ENCODE measurements at regions not wholly inside any gene's neighbourhood (a gene's known extent, or its start where the extent isn't known, plus 50 kb on each side); places are given as distances from the start of the nearest gene placed in this dataset.

DNA sequence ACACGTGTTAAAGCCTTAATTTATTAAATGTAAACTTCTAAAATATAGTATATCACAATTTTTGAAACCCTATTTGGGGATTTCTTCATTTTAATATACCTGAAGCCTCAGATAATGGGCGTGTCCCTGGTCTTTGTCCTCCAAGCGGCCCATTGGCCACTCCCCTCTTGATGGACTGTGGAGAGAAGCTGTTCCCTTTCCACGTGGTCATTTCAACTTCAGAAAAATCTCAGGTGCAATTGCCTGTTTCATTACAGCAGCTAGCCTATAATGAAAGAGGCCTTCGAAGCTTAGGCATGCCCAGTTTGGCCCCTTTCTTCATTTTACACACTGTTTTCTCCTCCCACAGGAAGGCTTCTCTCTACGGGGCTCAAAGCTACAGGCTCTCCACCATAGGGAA, 131.4 kb upstream of the ARHGAP5 start:
- Histone ChIP-seq H3K79me2 (ENCODE audit: low read length) (no peaks in the 10 kb centered on the region), H3K4me1 (ENCODE audit: low read length) (peaks cover 20% of the 10 kb centered on the region), H4K20me1 (ENCODE audit: insufficient read depth, low read depth, low read length) (no peaks in the 10 kb centered on the region), H3K27ac (ENCODE audit: low read length) (no peak overlapping the region), H3K27me3 (ENCODE audit: low read length) (no peaks in the 10 kb centered on the region), H3K9me2 (replicated peaks; ENCODE audit: insufficient read depth, low read length) (no peaks in the 10 kb centered on the region), H3K4me2 (ENCODE audit: low read depth, low read length, poor library complexity, severe bottlenecking) (no peak overlapping the region), H3K36me3 (ENCODE audit: insufficient read depth, low read length) (no peaks in the 10 kb centered on the region), H2AFZ (ENCODE audit: low read length) (no peak overlapping the region), H3K4me3 (ENCODE audit: low read length) (no peak overlapping the region), H3K9ac (ENCODE audit: low read length) (no peak overlapping the region), H3K9me3 (ENCODE audit: low read length) (no peaks in the 10 kb centered on the region)
- DNase-seq: no peak

DNA sequence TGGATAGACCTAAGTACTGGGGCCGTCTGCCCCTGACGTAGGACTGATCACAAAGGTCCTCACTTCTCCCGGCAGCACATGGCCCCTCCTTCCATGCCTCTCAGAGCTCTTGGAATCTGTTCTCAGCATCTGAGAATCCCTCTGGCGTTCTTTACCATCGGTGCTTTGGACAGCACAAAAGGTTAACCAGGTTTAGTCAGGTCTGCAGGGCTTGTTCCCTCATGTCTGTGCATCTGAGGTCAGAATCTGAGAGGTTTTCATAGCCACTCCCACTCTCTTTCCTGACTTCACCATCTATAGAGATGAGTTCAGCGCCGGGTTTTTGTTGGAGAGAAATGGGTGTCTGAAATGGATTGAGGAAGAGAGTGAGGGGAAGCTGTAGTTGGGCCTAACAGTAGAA, 130.0 kb upstream of the ARHGAP5 start:
- Histone ChIP-seq H3K36me3 (ENCODE audit: insufficient read depth, low read length) (no peaks in the 10 kb centered on the region), H3K9me3 (ENCODE audit: low read length) (no peaks in the 10 kb centered on the region), H3K9ac (ENCODE audit: low read length) (no peak overlapping the region), H3K79me2 (ENCODE audit: low read length) (no peaks in the 10 kb centered on the region), H2AFZ (ENCODE audit: low read length) (no peak overlapping the region), H3K4me3 (ENCODE audit: low read length) (no peak overlapping the region), H3K27ac (ENCODE audit: low read length) (no peak overlapping the region), H3K27me3 (ENCODE audit: low read length) (no peaks in the 10 kb centered on the region), H4K20me1 (ENCODE audit: insufficient read depth, low read depth, low read length) (no peaks in the 10 kb centered on the region), H3K4me2 (ENCODE audit: low read depth, low read length, poor library complexity, severe bottlenecking) (no peak overlapping the region), H3K9me2 (replicated peaks; ENCODE audit: insufficient read depth, low read length) (no peaks in the 10 kb centered on the region), H3K4me1 (ENCODE audit: low read length) (peaks cover 20% of the 10 kb centered on the region)
- no peak for DNase-seq

DNA sequence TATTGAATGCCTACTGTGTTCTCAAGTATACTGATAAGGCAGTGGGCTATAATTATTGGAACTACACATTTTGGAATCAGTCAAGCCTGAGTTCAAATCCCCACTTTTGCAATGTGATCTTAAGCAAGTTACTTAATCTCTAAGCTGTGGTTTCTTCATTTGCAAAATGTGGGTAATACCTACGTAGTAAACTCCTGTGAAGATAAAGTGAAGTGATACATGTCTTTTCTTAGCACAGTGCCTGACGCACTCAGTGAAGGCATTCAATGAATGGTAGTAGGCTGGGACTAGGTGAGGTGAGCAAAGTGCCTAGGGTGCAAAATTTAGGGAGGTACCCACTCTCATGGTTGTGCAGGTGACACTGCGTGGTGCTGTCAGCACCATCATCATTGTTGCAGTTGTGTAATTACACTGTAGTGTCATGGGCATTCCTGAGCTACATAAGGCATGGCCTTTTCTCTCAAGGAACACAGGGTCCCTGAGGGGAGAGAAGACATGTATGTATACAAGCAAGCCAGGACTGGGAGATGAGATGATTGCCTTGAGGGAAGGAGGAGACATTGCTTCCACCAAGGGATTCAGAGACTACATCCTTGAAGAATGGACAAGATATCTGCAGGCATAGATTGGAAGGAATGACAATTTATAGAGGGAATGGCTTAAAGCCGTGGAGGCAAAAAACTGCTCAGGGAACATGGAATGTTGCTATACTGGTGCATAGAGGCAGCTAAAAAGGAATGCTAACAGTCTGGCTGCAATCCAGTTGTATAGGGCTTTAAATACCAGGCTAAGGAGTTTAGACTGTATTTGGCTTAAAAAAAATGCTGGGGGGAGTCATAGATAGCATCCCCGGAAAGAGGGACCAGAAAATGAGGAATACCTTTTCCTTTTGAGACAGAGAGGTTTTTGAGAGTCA, 129.2 kb upstream of the ARHGAP5 start:
- Histone ChIP-seq H2AFZ (ENCODE audit: low read length) (no peak overlapping the region), H3K9me2 (replicated peaks; ENCODE audit: insufficient read depth, low read length) (no peaks in the 10 kb centered on the region), H3K79me2 (ENCODE audit: low read length) (no peaks in the 10 kb centered on the region), H3K9ac (ENCODE audit: low read length) (no peak overlapping the region), H3K36me3 (ENCODE audit: insufficient read depth, low read length) (no peaks in the 10 kb centered on the region), H3K9me3 (ENCODE audit: low read length) (no peaks in the 10 kb centered on the region), H3K4me2 (ENCODE audit: low read depth, low read length, poor library complexity, severe bottlenecking) (no peak overlapping the region), H3K27me3 (ENCODE audit: low read length) (no peaks in the 10 kb centered on the region), H3K4me3 (ENCODE audit: low read length) (no peak overlapping the region), H3K27ac (ENCODE audit: low read length) (no peak overlapping the region), H4K20me1 (ENCODE audit: insufficient read depth, low read depth, low read length) (no peaks in the 10 kb centered on the region), H3K4me1 (ENCODE audit: low read length) (peaks cover 16% of the 10 kb centered on the region)
- no peak for DNase-seq

- H3K9me2 ChIP-seq (replicated peaks; ENCODE audit: insufficient read depth, low read length): no peaks in the 10 kb centered on the region
- peaks cover 7% of the 10 kb centered on the region for H3K4me1 ChIP-seq (ENCODE audit: low read length)
- no peaks in the 10 kb centered on the region for H3K27me3 ChIP-seq (ENCODE audit: low read length)
- H3K79me2 ChIP-seq (ENCODE audit: low read length): no peaks in the 10 kb centered on the region
- no peaks in the 10 kb centered on the region for H4K20me1 ChIP-seq (ENCODE audit: insufficient read depth, low read depth, low read length)
- H2AFZ ChIP-seq (ENCODE audit: low read length): no peak overlapping the region
- no peak overlapping the region for H3K27ac ChIP-seq (ENCODE audit: low read length)
- H3K4me2 ChIP-seq (ENCODE audit: low read depth, low read length, poor library complexity, severe bottlenecking): no peak overlapping the region
- H3K36me3 ChIP-seq (ENCODE audit: insufficient read depth, low read length): no peaks in the 10 kb centered on the region
- H3K4me3 ChIP-seq (ENCODE audit: low read length): no peak overlapping the region
- no peak overlapping the region for H3K9ac ChIP-seq (ENCODE audit: low read length)
- H3K9me3 ChIP-seq (ENCODE audit: low read length): no peaks in the 10 kb centered on the region
- no peak for DNase-seq
These were observed 127.4 kb upstream of the ARHGAP5 start for GRCh38 chr14:31949709-31950108.

DNA sequence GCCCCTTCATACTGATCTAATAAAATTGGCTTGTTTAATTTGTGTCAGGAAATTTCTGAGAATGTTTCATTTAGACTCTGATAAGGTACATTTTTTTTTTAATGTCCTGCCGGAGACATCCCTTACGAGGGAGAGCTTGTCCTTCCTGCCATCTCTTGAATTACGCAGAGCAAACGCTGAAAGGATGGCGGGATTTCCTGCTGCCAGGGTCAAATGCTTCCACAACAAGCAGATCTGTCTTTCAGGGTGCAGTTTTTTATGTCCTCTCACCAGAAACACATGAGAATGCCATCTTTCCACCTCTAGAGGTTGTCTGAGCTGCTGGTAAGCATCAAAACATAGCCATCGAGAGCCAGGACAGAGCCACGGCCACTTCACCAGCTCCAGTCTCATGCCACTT, 126.8 kb upstream of the ARHGAP5 start:
- DNase-seq: no peak
- H3K27ac ChIP-seq (ENCODE audit: low read length): no peak overlapping the region
- H3K27me3 ChIP-seq (ENCODE audit: low read length): no peaks in the 10 kb centered on the region
- no peak overlapping the region for H3K9ac ChIP-seq (ENCODE audit: low read length)
- no peaks in the 10 kb centered on the region for H4K20me1 ChIP-seq (ENCODE audit: insufficient read depth, low read depth, low read length)
- no peak overlapping the region for H3K4me3 ChIP-seq (ENCODE audit: low read length)
- peaks cover 1% of the 10 kb centered on the region for H3K4me1 ChIP-seq (ENCODE audit: low read length)
- H3K4me2 ChIP-seq (ENCODE audit: low read depth, low read length, poor library complexity, severe bottlenecking): no peak overlapping the region
- no peaks in the 10 kb centered on the region for H3K9me2 ChIP-seq (replicated peaks; ENCODE audit: insufficient read depth, low read length)
- no peak overlapping the region for H2AFZ ChIP-seq (ENCODE audit: low read length)
- H3K36me3 ChIP-seq (ENCODE audit: insufficient read depth, low read length): no peaks in the 10 kb centered on the region
- H3K79me2 ChIP-seq (ENCODE audit: low read length): no peaks in the 10 kb centered on the region
- no peaks in the 10 kb centered on the region for H3K9me3 ChIP-seq (ENCODE audit: low read length)

GRCh38 chr14:31950764-31951637, 126.1 kb upstream of the ARHGAP5 start:
- H2AFZ ChIP-seq (ENCODE audit: low read length): no peak overlapping the region
- H3K27ac ChIP-seq (ENCODE audit: low read length): no peak overlapping the region
- DNase-seq: no peak
- no peaks in the 10 kb centered on the region for H3K4me1 ChIP-seq (ENCODE audit: low read length)
- H3K27me3 ChIP-seq (ENCODE audit: low read length): no peaks in the 10 kb centered on the region
- no peaks in the 10 kb centered on the region for H3K79me2 ChIP-seq (ENCODE audit: low read length)
- H4K20me1 ChIP-seq (ENCODE audit: insufficient read depth, low read depth, low read length): no peaks in the 10 kb centered on the region
- no peak overlapping the region for H3K4me3 ChIP-seq (ENCODE audit: low read length)
- H3K9ac ChIP-seq (ENCODE audit: low read length): no peak overlapping the region
- no peaks in the 10 kb centered on the region for H3K9me3 ChIP-seq (ENCODE audit: low read length)
- H3K9me2 ChIP-seq (replicated peaks; ENCODE audit: insufficient read depth, low read length): no peaks in the 10 kb centered on the region
- no peaks in the 10 kb centered on the region for H3K36me3 ChIP-seq (ENCODE audit: insufficient read depth, low read length)
- no peak overlapping the region for H3K4me2 ChIP-seq (ENCODE audit: low read depth, low read length, poor library complexity, severe bottlenecking)

- H4K20me1 ChIP-seq (ENCODE audit: insufficient read depth, low read depth, low read length): no peaks in the 10 kb centered on the region
- no peak overlapping the region for H3K4me3 ChIP-seq (ENCODE audit: low read length)
- no peak overlapping the region for H2AFZ ChIP-seq (ENCODE audit: low read length)
- H3K36me3 ChIP-seq (ENCODE audit: insufficient read depth, low read length): no peaks in the 10 kb centered on the region
- H3K4me1 ChIP-seq (ENCODE audit: low read length): no peaks in the 10 kb centered on the region
- no peaks in the 10 kb centered on the region for H3K9me2 ChIP-seq (replicated peaks; ENCODE audit: insufficient read depth, low read length)
- H3K27ac ChIP-seq (ENCODE audit: low read length): no peak overlapping the region
- no peak overlapping the region for H3K4me2 ChIP-seq (ENCODE audit: low read depth, low read length, poor library complexity, severe bottlenecking)
- H3K9ac ChIP-seq (ENCODE audit: low read length): no peak overlapping the region
- H3K79me2 ChIP-seq (ENCODE audit: low read length): no peaks in the 10 kb centered on the region
- no peak for DNase-seq
- H3K27me3 ChIP-seq (ENCODE audit: low read length): no peaks in the 10 kb centered on the region
- H3K9me3 ChIP-seq (ENCODE audit: low read length): no peaks in the 10 kb centered on the region
These were observed 125.5 kb upstream of the ARHGAP5 start for GRCh38 chr14:31951638-31951964.

DNA sequence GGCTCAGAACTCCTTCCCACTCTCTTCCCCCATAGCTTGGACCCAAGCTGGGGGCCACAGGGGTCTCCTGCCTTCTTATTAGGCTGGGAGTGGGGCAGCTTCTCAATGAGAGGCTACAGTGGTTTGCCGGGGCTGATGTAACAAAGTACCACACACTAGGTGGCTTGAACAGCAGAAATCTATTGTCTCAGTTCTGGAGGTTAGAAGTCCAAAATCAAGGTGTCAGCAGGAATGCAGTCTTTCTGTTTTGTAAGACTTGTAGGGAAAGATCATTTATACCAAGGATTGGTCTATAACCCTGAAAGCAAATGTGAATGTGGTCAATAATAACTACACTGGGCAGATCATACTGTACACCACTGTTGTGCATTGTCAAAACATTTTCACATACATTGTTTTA, 124.5 kb upstream of the ARHGAP5 start:
- H3K9ac ChIP-seq (ENCODE audit: low read length): no peak overlapping the region
- no peaks in the 10 kb centered on the region for H3K27me3 ChIP-seq (ENCODE audit: low read length)
- no peak overlapping the region for H3K4me2 ChIP-seq (ENCODE audit: low read depth, low read length, poor library complexity, severe bottlenecking)
- no peak overlapping the region for H3K4me3 ChIP-seq (ENCODE audit: low read length)
- H3K9me3 ChIP-seq (ENCODE audit: low read length): no peaks in the 10 kb centered on the region
- H3K27ac ChIP-seq (ENCODE audit: low read length): no peak overlapping the region
- H3K9me2 ChIP-seq (replicated peaks; ENCODE audit: insufficient read depth, low read length): no peaks in the 10 kb centered on the region
- DNase-seq: no peak
- no peak overlapping the region for H2AFZ ChIP-seq (ENCODE audit: low read length)
- no peaks in the 10 kb centered on the region for H3K36me3 ChIP-seq (ENCODE audit: insufficient read depth, low read length)
- H3K79me2 ChIP-seq (ENCODE audit: low read length): no peaks in the 10 kb centered on the region
- H4K20me1 ChIP-seq (ENCODE audit: insufficient read depth, low read depth, low read length): no peaks in the 10 kb centered on the region
- H3K4me1 ChIP-seq (ENCODE audit: low read length): no peaks in the 10 kb centered on the region
